ENCODE measurements at regions not wholly inside any gene's neighbourhood (a gene's known extent, or its start where the extent isn't known, plus 50 kb on each side); places are given as distances from the start of the nearest gene placed in this dataset.

- DNase-seq (ENCODE audit: low read depth): no peak
- TF ChIP-seq CTCF (conservative IDR thresholded peaks at IDR 0.05; ENCODE audit: low read depth, low read length): no peak
- H3K4me3 ChIP-seq (ENCODE audit: low read length): no peak overlapping the region
Observed at GRCh38 chr1:189350983-189351616, 1126.6 kb downstream of the BRINP3 start.

DNA sequence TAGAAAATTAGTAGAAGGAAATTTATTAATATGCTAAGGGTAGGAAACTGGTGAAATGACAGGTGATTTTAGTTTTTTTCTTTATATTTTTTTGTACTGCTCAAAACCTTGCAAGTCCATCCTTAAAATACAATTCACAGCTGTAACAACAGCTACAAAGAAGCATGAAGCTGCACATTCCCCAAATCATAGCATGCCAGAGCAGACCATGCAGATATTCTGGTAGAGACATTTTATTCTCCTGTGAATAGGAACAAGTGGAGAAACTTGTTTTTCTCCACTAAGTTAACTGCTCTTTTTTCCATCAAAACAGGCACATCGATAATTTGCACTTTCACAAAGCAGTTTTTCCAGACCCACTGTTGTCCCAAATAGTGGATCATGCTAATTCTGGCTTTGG lies 1125.7 kb downstream of the BRINP3 start:
- DNase-seq (ENCODE audit: low read depth): no peak
- no peak for TF ChIP-seq CTCF (conservative IDR thresholded peaks at IDR 0.05; ENCODE audit: low read depth, low read length)
- no peak overlapping the region for H3K4me3 ChIP-seq (ENCODE audit: low read length)

DNA sequence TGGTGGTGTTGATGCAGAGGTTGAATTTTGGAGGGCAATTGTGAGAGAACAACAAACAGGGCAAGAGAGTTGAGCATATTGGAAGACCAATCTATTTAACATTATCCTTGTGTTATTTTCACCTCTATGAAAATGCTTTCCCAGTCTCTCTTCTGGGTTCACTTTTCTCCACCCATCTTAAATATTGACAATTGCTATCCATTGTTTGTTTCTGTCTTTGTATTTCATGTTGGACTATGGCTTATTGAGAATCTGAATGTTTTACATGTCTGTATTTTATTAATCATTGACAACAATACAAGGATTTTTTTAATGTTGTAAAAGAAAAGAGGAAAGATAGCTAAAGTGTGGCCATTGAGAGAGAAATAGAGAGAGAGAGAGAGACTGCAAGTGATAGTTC lies 1121.5 kb downstream of the BRINP3 start:
- no peak for TF ChIP-seq CTCF (conservative IDR thresholded peaks at IDR 0.05; ENCODE audit: low read depth, low read length)
- DNase-seq (ENCODE audit: low read depth): no peak
- no peak overlapping the region for H3K4me3 ChIP-seq (ENCODE audit: low read length)

- TF ChIP-seq CTCF (conservative IDR thresholded peaks at IDR 0.05; ENCODE audit: low read depth, low read length): no peak
- H3K4me3 ChIP-seq (ENCODE audit: low read length): no peak overlapping the region
- DNase-seq (ENCODE audit: low read depth): no peak
Observed at GRCh38 chr1:189357317-189357716, 1120.3 kb downstream of the BRINP3 start.

- H3K4me3 ChIP-seq (ENCODE audit: low read length): no peak overlapping the region
- no peak for TF ChIP-seq CTCF (conservative IDR thresholded peaks at IDR 0.05; ENCODE audit: low read depth, low read length)
- DNase-seq (ENCODE audit: low read depth): no peak
Observed at GRCh38 chr1:189369612-189370011, 1108.1 kb downstream of the BRINP3 start.

DNA sequence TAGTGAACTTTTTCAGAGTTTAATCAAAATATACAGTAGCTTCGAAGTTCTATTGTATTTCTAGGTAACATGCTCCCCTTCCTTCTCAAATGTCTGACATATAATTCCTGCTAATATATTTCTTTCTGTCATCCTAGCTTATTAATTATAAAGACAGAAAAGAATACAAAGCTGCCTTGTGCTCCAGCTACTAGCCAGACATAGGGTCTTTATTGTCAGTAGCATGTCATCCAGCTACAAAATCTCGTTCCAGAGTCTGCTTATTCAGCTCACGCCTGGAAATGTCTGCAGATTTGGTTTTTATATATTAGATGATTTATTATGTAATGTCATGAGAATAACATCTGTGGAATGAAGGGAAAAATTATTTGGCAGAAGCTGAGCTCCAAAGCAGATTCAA lies 1102.8 kb downstream of the BRINP3 start:
- no peak for TF ChIP-seq CTCF (conservative IDR thresholded peaks at IDR 0.05; ENCODE audit: low read depth, low read length)
- no peak overlapping the region for H3K4me3 ChIP-seq (ENCODE audit: low read length)
- DNase-seq (ENCODE audit: low read depth): no peak

- TF ChIP-seq CTCF (conservative IDR thresholded peaks at IDR 0.05; ENCODE audit: low read depth, low read length): no peak
- no peak overlapping the region for H3K4me3 ChIP-seq (ENCODE audit: low read length)
- DNase-seq (ENCODE audit: low read depth): peak; percentile 7
Observed at GRCh38 chr1:189405419-189405818, 1072.2 kb downstream of the BRINP3 start.

All from retinal pigment epithelial cell (primary cell).